SK-N-SH (cell line): ENCODE measurements at regions not wholly inside any gene's neighbourhood (a gene's known extent, or its start where the extent isn't known, plus 50 kb on each side); places are given as distances from the start of the nearest gene placed in this dataset.
"Not testable (repeated sequence)": the region's sequence is repeated elsewhere in the genome, so short reads cannot be mapped to it uniquely, and the experiment has no call there.

Source experiments
- CTCF ChIA-PET: fragments of 300-600, 350-600 bp; formaldehyde crosslinking; extraction: SDS; loops from one replicate; lab custom pipeline; 2021; lab: Yijun Ruan, JAX
- POLR2A ChIA-PET: fragments of 350-600 bp; sonication (Branson Sonifier 250); formaldehyde crosslinking; extraction: SDS; loops from one replicate; lab custom pipeline; 2020; ENCODE audit warnings: antibody characterized with exemption, inconsistent platforms; lab: Yijun Ruan, JAX
- DNase-seq: peaks from one replicate; pipeline ENCODE4 v3.0.0; 2012
- H2AFZ ChIP-seq: fragments of 200-600 bp; sonication (generic); 2 replicates; pipeline ENCODE4 v1.8.1; 2016; ENCODE audit warnings: antibody characterized with exemption, mild to moderate bottlenecking, low read depth
- H3F3A ChIP-seq: fragments of 200-600 bp; sonication (generic); replicated peaks from 2 replicates; pipeline ENCODE3; 2016; ENCODE audit warnings: antibody characterized with exemption, mild to moderate bottlenecking; ENCODE audit not compliant: insufficient read depth
- H3K27ac ChIP-seq, 2 experiments: fragments of 200-500 bp in 1 of 2; fragments of 200-600 bp in 1 of 2; sonication (Bioruptor generic) in 1 of 2; sonication (generic), shearing (Covaris generic) in 1 of 2; 2 replicates each; pipeline versions ENCODE4 v1.5.1 to v1.6.1; 2014 to 2016; ENCODE audit warnings: low read depth in 2 of 2, inconsistent platforms in 1 of 2, low read length in 1 of 2, mild to moderate bottlenecking in 1 of 2, mixed read lengths in 1 of 2
- H3K27me3 ChIP-seq: fragments of 200-600 bp; sonication (generic), shearing (Covaris generic); 2 replicates; pipeline ENCODE4 v1.6.1; 2016; ENCODE audit warnings: mixed run types; ENCODE audit not compliant: insufficient read depth
- H3K36me3 ChIP-seq, 2 experiments: fragments of 200-500 bp in 1 of 2; fragments of 200-600 bp in 1 of 2; sonication (Bioruptor generic) in 1 of 2; sonication (generic) in 1 of 2; replicated peaks in 1 of 2; 2 replicates each; pipeline versions ENCODE3 to v1.5.1; 2014 to 2016; ENCODE audit warnings: low read length in 1 of 2, mild to moderate bottlenecking in 1 of 2; ENCODE audit not compliant: insufficient read depth in 2 of 2, control insufficient read depth in 1 of 2
- H3K4me1 ChIP-seq, 2 experiments: fragments of 200-500 bp in 1 of 2; fragments of 200-600 bp in 1 of 2; sonication (Bioruptor generic) in 1 of 2; sonication (generic), shearing (Covaris generic) in 1 of 2; 2 replicates each; pipeline versions ENCODE4 v1.5.1 to v1.6.1; 2014 to 2016; ENCODE audit warnings: low read depth in 1 of 2, low read length in 1 of 2, mixed run types in 1 of 2; ENCODE audit not compliant: insufficient read depth in 2 of 2, control insufficient read depth in 1 of 2
- H3K4me2 ChIP-seq: fragments of 200-600 bp; sonication (generic), shearing (Covaris generic); 2 replicates; pipeline ENCODE4 v1.6.1; 2017; ENCODE audit warnings: mixed run types
- H3K4me3 ChIP-seq, 2 experiments: fragments of 200-500 bp in 1 of 2; fragments of 200-600 bp in 1 of 2; sonication (Bioruptor generic) in 1 of 2; sonication (generic), shearing (Covaris generic) in 1 of 2; 2 replicates each; pipeline versions ENCODE4 v1.5.1 to v1.8.1; 2014 to 2016; ENCODE audit warnings: low read depth in 2 of 2, inconsistent platforms in 1 of 2, low read length in 1 of 2, mild to moderate bottlenecking in 1 of 2, mixed read lengths in 1 of 2, moderate library complexity in 1 of 2
- H3K79me2 ChIP-seq: fragments of 200-600 bp; sonication (generic); 2 replicates; pipeline ENCODE4 v1.8.1; 2017; ENCODE audit warnings: mild to moderate bottlenecking; ENCODE audit not compliant: insufficient read depth
- H3K9ac ChIP-seq: fragments of 200-600 bp; sonication (generic); 2 replicates; pipeline ENCODE4 v1.6.1; 2017; ENCODE audit warnings: mixed run types
- H3K9me2 ChIP-seq: fragments of 200-600 bp; sonication (generic); 2 replicates; pipeline ENCODE4 v1.6.1; 2017; ENCODE audit warnings: mixed run types
- H3K9me3 ChIP-seq: fragments of 200-600 bp; sonication (generic); 2 replicates; pipeline ENCODE4 v1.6.1; 2017; ENCODE audit warnings: mixed run types, mild to moderate bottlenecking, moderate library complexity
- H4K20me1 ChIP-seq: fragments of 200-600 bp; sonication (generic); 2 replicates; pipeline ENCODE4 v1.6.1; 2017; ENCODE audit warnings: mild to moderate bottlenecking, mixed run types; ENCODE audit not compliant: insufficient read depth
- CTCF ChIP-seq: fragments of 200-600 bp; sonication (generic); IDR thresholded peaks from 2 replicates; pipeline ENCODE4 v1.6.1; 2017; ENCODE audit warnings: antibody characterized with exemption, mild to moderate bottlenecking, moderate library complexity
- ELF1 ChIP-seq: IDR thresholded peaks from 2 replicates; pipeline ENCODE4 v1.4.0; 2012
- FOXJ3 ChIP-seq: sonication (generic); formaldehyde crosslinking; IDR thresholded peaks from 2 replicates; pipeline ENCODE4 v1.5.1; 2020; ENCODE audit warnings: mild to moderate bottlenecking, missing genetic modification reagents
- GATA2 ChIP-seq: sonication (generic); formaldehyde crosslinking; IDR thresholded peaks from 2 replicates; pipeline ENCODE4 v1.5.0; 2020; ENCODE audit warnings: mild to moderate bottlenecking, missing genetic modification reagents
- NFIC ChIP-seq: IDR thresholded peaks from 2 replicates; pipeline ENCODE4 v1.4.0; 2012; ENCODE audit warnings: borderline replicate concordance
- NRF1 ChIP-seq: IDR thresholded peaks from 2 replicates; pipeline ENCODE4 v1.6.1; 2012; ENCODE audit warnings: low read depth, mild to moderate bottlenecking, low read length
- POLR2AphosphoS5 ChIP-seq: IDR thresholded peaks from 2 replicates; pipeline ENCODE4 v1.6.1; 2012; ENCODE audit warnings: low read depth, low read length
- SMC3 ChIP-seq: IDR thresholded peaks from 2 replicates; pipeline ENCODE4 v1.6.1; 2012; ENCODE audit warnings: low read depth, low read length, improper control_type of control experiment
- TAF1 ChIP-seq: IDR thresholded peaks from 2 replicates; pipeline ENCODE4 v1.6.1; 2012; ENCODE audit warnings: low read depth, mild to moderate bottlenecking, low read length, moderate library complexity, borderline replicate concordance
- USF2 ChIP-seq: fragments of 150-350 bp; IDR thresholded peaks from 2 replicates; pipeline ENCODE4 v1.6.1; 2017; ENCODE audit warnings: antibody characterized with exemption, low read length, low read depth, borderline replicate concordance
- TF ChIP-seq, protein P1 (sequence below): IDR thresholded peaks from 2 replicates; pipeline ENCODE4 v1.6.1; 2012; ENCODE audit warnings: mild to moderate bottlenecking, low read depth, low read length, moderate library complexity
- TF ChIP-seq, protein P2 (sequence below): IDR thresholded peaks from 2 replicates; pipeline ENCODE4; 2012
- TF ChIP-seq, protein P3 (sequence below): IDR thresholded peaks from 2 replicates; pipeline ENCODE4 v1.4.0; 2012; ENCODE audit warnings: low read depth, borderline replicate concordance

DNA sequence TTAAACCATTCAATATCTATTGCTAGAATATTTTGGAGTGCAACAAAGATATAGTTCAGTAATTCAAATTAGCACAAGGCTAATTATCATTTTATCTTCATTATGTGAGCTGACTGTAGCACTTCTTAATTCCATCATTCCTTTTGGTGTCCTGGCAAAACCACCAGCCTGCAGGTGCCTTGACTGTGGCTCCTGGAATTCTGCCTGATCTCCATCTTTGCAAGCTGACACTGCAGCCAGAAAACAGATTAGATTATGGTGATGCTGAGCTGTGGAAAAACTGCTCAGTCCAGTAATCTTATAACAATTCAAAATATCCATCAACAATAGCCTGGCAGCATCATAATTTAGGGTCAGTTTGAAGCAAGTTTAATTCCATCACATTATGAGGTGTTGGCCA lies 919.5 kb downstream of the DTWD2 start:
- Histone ChIP-seq H2AFZ (no peak overlapping the region), H3K4me3 (no peak overlapping the region), H3K27me3 (no peaks in the 10 kb centered on the region), H3F3A (no peaks in the 10 kb centered on the region), H4K20me1 (no peaks in the 10 kb centered on the region), H3K9me3 (no peaks in the 10 kb centered on the region), H3K4me2 (no peak overlapping the region), H3K9me2 (no peaks in the 10 kb centered on the region), H3K27ac (no peak overlapping the region), H3K79me2 (no peaks in the 10 kb centered on the region), H3K4me1 (no peaks in the 10 kb centered on the region), H3K36me3 (no peaks in the 10 kb centered on the region), H3K9ac (no peak overlapping the region)
- ChIA-PET POLR2A (no interaction called here), CTCF (interaction anchor here (2.0 kb wide), 1 partner anchor 31 kb away, joined by 4 read pairs; no protein-coding TSS in a partner anchor)
- no peak for TF ChIP-seq SMC3
- TF ChIP-seq, protein P1, sequence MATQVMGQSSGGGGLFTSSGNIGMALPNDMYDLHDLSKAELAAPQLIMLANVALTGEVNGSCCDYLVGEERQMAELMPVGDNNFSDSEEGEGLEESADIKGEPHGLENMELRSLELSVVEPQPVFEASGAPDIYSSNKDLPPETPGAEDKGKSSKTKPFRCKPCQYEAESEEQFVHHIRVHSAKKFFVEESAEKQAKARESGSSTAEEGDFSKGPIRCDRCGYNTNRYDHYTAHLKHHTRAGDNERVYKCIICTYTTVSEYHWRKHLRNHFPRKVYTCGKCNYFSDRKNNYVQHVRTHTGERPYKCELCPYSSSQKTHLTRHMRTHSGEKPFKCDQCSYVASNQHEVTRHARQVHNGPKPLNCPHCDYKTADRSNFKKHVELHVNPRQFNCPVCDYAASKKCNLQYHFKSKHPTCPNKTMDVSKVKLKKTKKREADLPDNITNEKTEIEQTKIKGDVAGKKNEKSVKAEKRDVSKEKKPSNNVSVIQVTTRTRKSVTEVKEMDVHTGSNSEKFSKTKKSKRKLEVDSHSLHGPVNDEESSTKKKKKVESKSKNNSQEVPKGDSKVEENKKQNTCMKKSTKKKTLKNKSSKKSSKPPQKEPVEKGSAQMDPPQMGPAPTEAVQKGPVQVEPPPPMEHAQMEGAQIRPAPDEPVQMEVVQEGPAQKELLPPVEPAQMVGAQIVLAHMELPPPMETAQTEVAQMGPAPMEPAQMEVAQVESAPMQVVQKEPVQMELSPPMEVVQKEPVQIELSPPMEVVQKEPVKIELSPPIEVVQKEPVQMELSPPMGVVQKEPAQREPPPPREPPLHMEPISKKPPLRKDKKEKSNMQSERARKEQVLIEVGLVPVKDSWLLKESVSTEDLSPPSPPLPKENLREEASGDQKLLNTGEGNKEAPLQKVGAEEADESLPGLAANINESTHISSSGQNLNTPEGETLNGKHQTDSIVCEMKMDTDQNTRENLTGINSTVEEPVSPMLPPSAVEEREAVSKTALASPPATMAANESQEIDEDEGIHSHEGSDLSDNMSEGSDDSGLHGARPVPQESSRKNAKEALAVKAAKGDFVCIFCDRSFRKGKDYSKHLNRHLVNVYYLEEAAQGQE, result no peak
- TF ChIP-seq ELF1, result no peak
- no peak for TF ChIP-seq USF2
- TF ChIP-seq, protein P2, sequence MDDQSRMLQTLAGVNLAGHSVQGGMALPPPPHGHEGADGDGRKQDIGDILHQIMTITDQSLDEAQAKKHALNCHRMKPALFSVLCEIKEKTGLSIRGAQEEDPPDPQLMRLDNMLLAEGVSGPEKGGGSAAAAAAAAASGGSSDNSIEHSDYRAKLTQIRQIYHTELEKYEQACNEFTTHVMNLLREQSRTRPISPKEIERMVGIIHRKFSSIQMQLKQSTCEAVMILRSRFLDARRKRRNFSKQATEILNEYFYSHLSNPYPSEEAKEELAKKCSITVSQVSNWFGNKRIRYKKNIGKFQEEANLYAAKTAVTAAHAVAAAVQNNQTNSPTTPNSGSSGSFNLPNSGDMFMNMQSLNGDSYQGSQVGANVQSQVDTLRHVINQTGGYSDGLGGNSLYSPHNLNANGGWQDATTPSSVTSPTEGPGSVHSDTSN, result no peak
- no peak for TF ChIP-seq FOXJ3
- TF ChIP-seq, protein P3, sequence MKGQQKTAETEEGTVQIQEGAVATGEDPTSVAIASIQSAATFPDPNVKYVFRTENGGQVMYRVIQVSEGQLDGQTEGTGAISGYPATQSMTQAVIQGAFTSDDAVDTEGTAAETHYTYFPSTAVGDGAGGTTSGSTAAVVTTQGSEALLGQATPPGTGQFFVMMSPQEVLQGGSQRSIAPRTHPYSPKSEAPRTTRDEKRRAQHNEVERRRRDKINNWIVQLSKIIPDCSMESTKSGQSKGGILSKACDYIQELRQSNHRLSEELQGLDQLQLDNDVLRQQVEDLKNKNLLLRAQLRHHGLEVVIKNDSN, result no peak
- no peak for TF ChIP-seq POLR2AphosphoS5
- TF ChIP-seq TAF1, result no peak
- no peak for TF ChIP-seq GATA2
- no peak for TF ChIP-seq CTCF
- no peak for TF ChIP-seq NFIC
- no peak for TF ChIP-seq NRF1
- DNase-seq, result no peak

GRCh38 chr5:118063836-118064235 lies 924.5 kb downstream of the DTWD2 start:
- H2AFZ ChIP-seq, H3K27me3 ChIP-seq, H3K4me1 ChIP-seq, H3F3A ChIP-seq, H4K20me1 ChIP-seq, H3K79me2 ChIP-seq, H3K36me3 ChIP-seq, POLR2A ChIA-PET, H3K4me2 ChIP-seq, H3K27ac ChIP-seq, DNase-seq, H3K4me3 ChIP-seq, H3K9me2 ChIP-seq, CTCF ChIA-PET, H3K9me3 ChIP-seq, H3K9ac ChIP-seq: not testable (repeated sequence)
